Astrocyte of the spinal cord (primary cell): ENCODE measurements at regions not wholly inside any gene's neighbourhood (a gene's known extent, or its start where the extent isn't known, plus 50 kb on each side); places are given as distances from the start of the nearest gene placed in this dataset.
A peak's percentile ranks its signal among the peaks of the same experiment; 100 is the strongest.

Experiments used
- DNase-seq: peaks from one replicate; pipeline ENCODE4 v3.0.0; 2011; ENCODE audit warnings: low read depth, low spot score
- H3K4me3 ChIP-seq: 2 replicates; pipeline ENCODE4 v1.5.1; 2011; ENCODE audit warnings: low read depth, mild to moderate bottlenecking, low read length, moderate library complexity
- CTCF ChIP-seq: IDR thresholded peaks from 2 replicates; pipeline ENCODE4 v1.5.1; 2012; ENCODE audit warnings: low read depth, mild to moderate bottlenecking, low read length, inconsistent platforms
- in situ Hi-C: cut with HindIII; loops from 2 replicates; pipeline ENCODE4 v1.10.0; 2017; ENCODE audit warnings: low sequenced_read_pairs

DNA sequence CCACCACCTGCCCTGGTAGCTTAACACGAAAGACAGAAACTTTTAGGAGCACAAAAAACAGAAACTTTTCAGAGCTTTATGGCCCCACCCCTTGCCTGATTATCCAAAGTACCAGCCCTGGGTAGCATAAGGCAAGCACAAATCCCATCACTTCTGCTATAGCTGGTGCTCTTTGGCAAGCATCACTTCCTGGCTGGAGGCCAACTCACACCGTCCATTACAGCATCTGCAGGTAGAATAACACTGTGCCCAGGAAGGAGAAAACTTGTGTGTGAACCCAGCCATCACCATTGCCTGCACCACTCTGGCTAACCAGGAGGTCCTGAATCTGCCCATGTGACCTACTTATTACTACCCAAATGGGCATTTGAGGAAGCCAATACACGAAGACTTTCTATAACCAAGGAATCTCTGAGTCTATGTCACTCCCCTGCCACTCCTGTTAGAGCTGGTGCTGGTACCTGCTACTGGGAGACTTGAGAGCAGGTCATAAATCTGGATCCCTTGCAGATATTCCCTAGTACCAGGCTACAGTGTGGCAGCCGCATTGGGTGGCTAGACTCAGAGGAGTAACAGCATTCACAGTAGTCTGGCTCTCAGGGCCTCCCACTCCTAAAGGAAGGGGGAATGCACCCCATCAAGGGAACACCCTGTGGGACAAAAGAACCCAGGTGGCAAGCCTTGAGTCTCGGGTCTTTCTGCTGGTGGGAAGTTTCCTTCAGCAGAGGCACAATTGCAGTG lies 73.3 kb upstream of the AKAP13 start:
- TF ChIP-seq CTCF, result no peak
- no peak for DNase-seq
- in situ Hi-C loops, result no loop called here
- H3K4me3 ChIP-seq, result no peak overlapping the region

DNA sequence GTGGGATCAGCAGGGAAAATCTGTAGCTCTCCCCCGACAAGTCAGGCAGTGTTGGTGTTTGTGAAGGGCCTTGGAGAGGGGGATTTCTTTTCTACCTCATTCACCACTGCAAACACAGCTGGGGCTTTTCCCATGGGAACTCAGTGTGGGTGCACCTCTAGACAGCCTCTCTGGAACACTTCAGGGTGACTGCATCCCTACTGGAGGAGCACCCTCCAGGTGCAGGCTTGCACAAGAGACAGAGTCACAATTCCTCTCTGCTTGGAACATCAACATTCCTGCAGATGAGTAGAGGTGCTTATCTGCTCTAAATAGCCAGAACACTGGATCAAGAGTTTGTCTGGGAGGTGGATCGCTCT lies 72.7 kb upstream of the AKAP13 start:
- TF ChIP-seq CTCF, result no peak
- DNase-seq, result no peak
- in situ Hi-C loops, result no loop called here
- no peak overlapping the region for H3K4me3 ChIP-seq

DNA sequence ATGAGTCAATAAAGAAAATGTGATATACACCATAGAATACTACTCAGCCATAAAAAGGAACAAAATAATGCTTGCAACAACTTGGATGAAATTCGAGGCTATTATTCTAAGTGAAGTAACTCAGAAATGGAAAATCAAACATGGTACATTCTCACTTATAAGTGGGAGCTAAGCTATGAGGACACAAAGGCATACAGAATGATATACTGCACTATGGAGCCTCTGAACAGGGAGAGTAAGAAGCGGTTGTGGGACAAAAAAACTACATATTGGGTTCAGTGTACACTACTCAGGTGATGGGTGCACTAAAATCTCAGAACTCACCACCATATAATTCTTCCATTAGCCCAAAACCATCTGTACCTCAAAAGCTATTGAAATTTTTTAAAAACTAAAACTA lies 68.8 kb upstream of the AKAP13 start:
- DNase-seq, result no peak
- TF ChIP-seq CTCF, result no peak
- no peak overlapping the region for H3K4me3 ChIP-seq
- in situ Hi-C loops, result no loop called here

- peak; percentile 80 for DNase-seq
- in situ Hi-C loops, result no loop called here
- TF ChIP-seq CTCF, result no peak
- H3K4me3 ChIP-seq, result no peak overlapping the region
These were observed 67.9 kb upstream of the AKAP13 start for GRCh38 chr15:85312486-85312885.

DNA sequence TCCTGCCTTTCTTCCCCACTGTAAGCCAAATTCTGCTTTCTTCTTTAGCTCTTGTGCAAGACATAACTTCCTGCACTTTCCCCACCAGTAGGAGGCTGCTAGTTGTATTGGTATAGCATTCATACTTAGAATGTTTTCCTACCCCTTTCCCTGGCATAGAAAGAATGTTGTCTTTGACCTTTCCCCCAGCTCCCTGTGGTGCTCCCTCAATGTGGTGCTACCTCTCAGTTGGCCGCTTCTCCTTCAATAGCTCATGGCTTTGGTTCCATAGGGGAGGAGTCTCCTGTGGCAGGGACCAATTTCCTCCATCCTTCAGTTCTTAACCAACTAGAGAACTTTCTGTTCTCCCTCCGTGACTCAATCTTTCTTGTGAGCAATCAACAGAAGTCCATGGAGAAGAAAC lies 67.5 kb upstream of the AKAP13 start:
- peak; percentile 92 for DNase-seq
- no peak overlapping the region for H3K4me3 ChIP-seq
- in situ Hi-C loops, result no loop called here
- TF ChIP-seq CTCF, result peak; percentile 45

DNA sequence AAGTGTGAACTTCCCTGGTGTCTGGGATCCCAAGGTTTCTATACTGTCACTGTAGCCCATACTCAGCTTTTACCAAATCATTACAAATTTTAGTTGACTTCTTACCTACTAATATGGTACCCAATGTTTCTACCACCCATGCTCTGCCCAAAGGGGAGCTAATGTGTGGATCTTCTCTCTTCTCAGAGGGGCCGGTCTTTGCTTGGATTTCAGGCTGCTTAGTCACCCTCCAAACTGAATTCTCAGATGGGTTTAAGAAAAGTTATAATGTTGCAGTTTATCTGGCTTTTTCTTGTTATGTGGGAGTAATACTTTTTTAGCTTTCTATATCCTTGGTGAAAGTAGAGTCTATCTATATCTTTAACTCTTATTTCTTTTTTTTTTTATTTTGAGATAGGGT lies 67.1 kb upstream of the AKAP13 start:
- in situ Hi-C loops, result no loop called here
- no peak overlapping the region for H3K4me3 ChIP-seq
- DNase-seq, result no peak
- no peak for TF ChIP-seq CTCF
